ENCODE measurements at regions not wholly inside any gene's neighbourhood (a gene's known extent, or its start where the extent isn't known, plus 50 kb on each side); places are given as distances from the start of the nearest gene placed in this dataset.

GRCh38 chr3:72579581-72580245, 268.5 kb downstream of the SHQ1 start:
- Histone ChIP-seq H4K20me1 (ENCODE audit: insufficient read depth, low read length) (no peaks in the 10 kb centered on the region), H3K4me2 (replicated peaks; ENCODE audit: extremely low read depth, low read length, poor library complexity, severe bottlenecking) (no peak overlapping the region), H3K4me3 (replicated peaks in 1 of 3; ENCODE audit: low read depth in 2 of 3, low read length in 3 of 3) (no peak overlapping the region), H3K27me3 (ENCODE audit: control insufficient read depth in 2 of 2, insufficient read depth in 2 of 2, low read length in 2 of 2) (no peaks in the 10 kb centered on the region), H3K27ac (ENCODE audit: low read depth in 1 of 2, low read length in 2 of 2) (no peak overlapping the region), H3K9me3 (replicated peaks in 1 of 2; ENCODE audit: control insufficient read depth in 1 of 2, insufficient read depth in 1 of 2, low read length in 2 of 2) (no peaks in the 10 kb centered on the region), H3K4me1 (ENCODE audit: control insufficient read depth in 1 of 2, insufficient read depth in 2 of 2, low read length in 2 of 2) (peaks cover 3 to 4% of the 10 kb centered on the region in 2 donors), H3K79me2 (ENCODE audit: insufficient read depth, low read length) (no peaks in the 10 kb centered on the region), H3K36me3 (replicated peaks in 1 of 2; ENCODE audit: control insufficient read depth in 1 of 2, insufficient read depth in 2 of 2, low read length in 2 of 2) (no peaks in the 10 kb centered on the region), H3K9ac (ENCODE audit: insufficient read depth, low read length, poor library complexity, severe bottlenecking) (no peak overlapping the region), H2AFZ (ENCODE audit: insufficient read depth, low read depth, low read length, poor library complexity, severe bottlenecking) (no peak overlapping the region)
- intact Hi-C loops (cut with micrococcal nuclease): no loop called here
- no peak overlapping the region for H3K4me3 Mint-ChIP-seq
- no peak for DNase-seq
- TF ChIP-seq, protein P1, sequence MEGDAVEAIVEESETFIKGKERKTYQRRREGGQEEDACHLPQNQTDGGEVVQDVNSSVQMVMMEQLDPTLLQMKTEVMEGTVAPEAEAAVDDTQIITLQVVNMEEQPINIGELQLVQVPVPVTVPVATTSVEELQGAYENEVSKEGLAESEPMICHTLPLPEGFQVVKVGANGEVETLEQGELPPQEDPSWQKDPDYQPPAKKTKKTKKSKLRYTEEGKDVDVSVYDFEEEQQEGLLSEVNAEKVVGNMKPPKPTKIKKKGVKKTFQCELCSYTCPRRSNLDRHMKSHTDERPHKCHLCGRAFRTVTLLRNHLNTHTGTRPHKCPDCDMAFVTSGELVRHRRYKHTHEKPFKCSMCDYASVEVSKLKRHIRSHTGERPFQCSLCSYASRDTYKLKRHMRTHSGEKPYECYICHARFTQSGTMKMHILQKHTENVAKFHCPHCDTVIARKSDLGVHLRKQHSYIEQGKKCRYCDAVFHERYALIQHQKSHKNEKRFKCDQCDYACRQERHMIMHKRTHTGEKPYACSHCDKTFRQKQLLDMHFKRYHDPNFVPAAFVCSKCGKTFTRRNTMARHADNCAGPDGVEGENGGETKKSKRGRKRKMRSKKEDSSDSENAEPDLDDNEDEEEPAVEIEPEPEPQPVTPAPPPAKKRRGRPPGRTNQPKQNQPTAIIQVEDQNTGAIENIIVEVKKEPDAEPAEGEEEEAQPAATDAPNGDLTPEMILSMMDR (IDR thresholded peaks at IDR 0.05): no peak
- peaks cover 9% of the 10 kb centered on the region for H3K4me1 Mint-ChIP-seq
- 95% methylated on average over 7 of the region's 11 CpGs for WGBS (ENCODE audit: insufficient coverage)
- no peaks in the 10 kb centered on the region for H3K36me3 Mint-ChIP-seq
- no peaks in the 10 kb centered on the region for H3K9me3 Mint-ChIP-seq
- H3K27ac Mint-ChIP-seq: no peak overlapping the region
- H3K27me3 Mint-ChIP-seq (ENCODE audit: low read depth in 3 of 3): peaks cover 1 to 2% (median 2%) of the 10 kb centered on the region in 3 donors

- Histone ChIP-seq H3K4me3 (replicated peaks in 1 of 3; ENCODE audit: low read depth in 2 of 3, low read length in 3 of 3) (no peak overlapping the region), H4K20me1 (ENCODE audit: insufficient read depth, low read length) (no peaks in the 10 kb centered on the region), H3K79me2 (ENCODE audit: insufficient read depth, low read length) (no peaks in the 10 kb centered on the region), H3K4me1 (ENCODE audit: control insufficient read depth in 1 of 2, insufficient read depth in 2 of 2, low read length in 2 of 2) (peaks cover 3 to 4% of the 10 kb centered on the region in 2 donors), H3K9ac (ENCODE audit: insufficient read depth, low read length, poor library complexity, severe bottlenecking) (no peak overlapping the region), H3K36me3 (replicated peaks in 1 of 2; ENCODE audit: control insufficient read depth in 1 of 2, insufficient read depth in 2 of 2, low read length in 2 of 2) (no peaks in the 10 kb centered on the region), H3K9me3 (replicated peaks in 1 of 2; ENCODE audit: control insufficient read depth in 1 of 2, insufficient read depth in 1 of 2, low read length in 2 of 2) (no peaks in the 10 kb centered on the region), H3K4me2 (replicated peaks; ENCODE audit: extremely low read depth, low read length, poor library complexity, severe bottlenecking) (no peak overlapping the region), H3K27ac (ENCODE audit: low read depth in 1 of 2, low read length in 2 of 2) (no peak overlapping the region), H2AFZ (ENCODE audit: insufficient read depth, low read depth, low read length, poor library complexity, severe bottlenecking) (no peak overlapping the region), H3K27me3 (ENCODE audit: control insufficient read depth in 2 of 2, insufficient read depth in 2 of 2, low read length in 2 of 2) (no peaks in the 10 kb centered on the region)
- Mint-ChIP-seq H3K9me3 (no peaks in the 10 kb centered on the region), H3K4me3 (no peak overlapping the region), H3K36me3 (no peaks in the 10 kb centered on the region), H3K4me1 (peaks cover 9% of the 10 kb centered on the region), H3K27me3 (ENCODE audit: low read depth in 3 of 3) (peaks cover 1 to 2% (median 2%) of the 10 kb centered on the region in 3 donors), H3K27ac (no peak overlapping the region)
- DNase-seq: no peak
- TF ChIP-seq, protein P1 (IDR thresholded peaks at IDR 0.05): no peak
- intact Hi-C loops (cut with micrococcal nuclease): no loop called here
- WGBS (ENCODE audit: insufficient coverage): no CpG with 5 or more reads among the region's 3 CpGs
Observed at GRCh38 chr3:72579191-72579580, 269.1 kb downstream of the SHQ1 start.
